HG02970 (cell line): ENCODE measurements at regions not wholly inside any gene's neighbourhood (a gene's known extent, or its start where the extent isn't known, plus 50 kb on each side); places are given as distances from the start of the nearest gene placed in this dataset.
"Not testable (repeated sequence)": the region's sequence is repeated elsewhere in the genome, so short reads cannot be mapped to it uniquely, and the experiment has no call there.

ENCODE experiments used
- ATAC-seq: cut with Tn5 transposase; IDR thresholded peaks from one replicate; pipeline ENCODE4 v1.9.1; 2021; ENCODE audit warnings: mild to moderate bottlenecking, moderate library complexity, moderate number of reproducible peaks; ENCODE audit not compliant: unreplicated experiment, low FRiP score

DNA sequence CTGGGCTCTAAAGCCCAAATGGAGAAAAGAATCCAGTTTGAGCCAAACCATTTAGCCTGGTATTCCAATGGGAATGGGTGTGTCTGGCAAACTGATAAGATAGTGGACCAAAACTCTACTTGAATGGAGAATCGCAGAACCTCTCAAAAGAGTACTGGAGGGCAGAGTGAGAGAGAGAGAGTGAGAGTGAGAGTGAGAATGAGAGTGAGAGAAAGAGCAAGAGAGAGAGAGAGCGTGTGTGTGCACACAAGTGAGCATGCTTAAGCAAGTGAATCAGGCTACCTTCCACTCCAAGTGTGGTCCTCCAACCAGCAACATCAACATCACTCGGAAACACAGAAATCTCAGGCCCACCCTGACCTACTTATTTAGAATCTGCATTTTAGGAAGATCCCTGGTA lies 58.8 kb downstream of the UQCRFS1 start:
- ATAC-seq = no peak

DNA sequence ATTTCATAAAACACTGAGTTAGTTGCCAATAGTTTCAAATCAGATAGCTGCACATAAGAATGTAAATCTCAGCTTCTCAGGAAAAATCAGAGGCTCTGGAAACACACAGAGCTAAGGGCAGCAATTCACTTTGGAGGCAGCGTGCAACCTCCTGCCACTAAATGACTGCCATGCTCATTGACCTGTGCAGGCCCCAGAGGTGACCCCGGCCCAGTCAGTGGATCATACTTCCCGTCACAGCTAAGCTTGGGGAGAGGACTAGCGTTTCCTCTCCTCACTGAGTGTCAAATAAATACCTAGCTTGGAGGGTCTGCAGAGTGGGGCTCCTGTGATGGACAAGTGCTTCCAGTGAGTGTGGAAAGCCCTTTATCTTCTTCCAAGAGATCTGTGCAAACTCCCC lies 67.2 kb downstream of the UQCRFS1 start:
- no peak for ATAC-seq

GRCh38 chr19:29143183-29143582 lies 69.8 kb downstream of the UQCRFS1 start:
- ATAC-seq = no peak

DNA sequence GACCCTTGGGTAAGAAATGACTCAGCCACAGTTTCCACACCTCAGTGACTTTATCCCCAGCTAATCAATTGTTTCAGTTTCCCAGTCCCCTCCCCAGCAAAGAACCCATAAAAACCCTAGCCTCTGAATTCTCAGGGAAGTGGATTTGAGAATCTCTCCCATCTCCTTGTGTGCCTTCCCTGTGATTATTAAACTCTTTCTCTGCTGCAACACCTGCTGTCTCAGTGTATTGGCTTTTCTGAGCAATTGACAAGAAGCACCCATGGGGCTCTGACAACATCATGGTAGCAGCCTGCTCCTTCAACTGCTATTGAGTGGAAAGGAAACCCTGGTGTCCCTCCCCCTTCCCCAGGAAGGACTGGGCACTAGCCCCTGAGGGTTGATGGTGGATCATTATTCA lies 73.7 kb downstream of the UQCRFS1 start:
- ATAC-seq = no peak

DNA sequence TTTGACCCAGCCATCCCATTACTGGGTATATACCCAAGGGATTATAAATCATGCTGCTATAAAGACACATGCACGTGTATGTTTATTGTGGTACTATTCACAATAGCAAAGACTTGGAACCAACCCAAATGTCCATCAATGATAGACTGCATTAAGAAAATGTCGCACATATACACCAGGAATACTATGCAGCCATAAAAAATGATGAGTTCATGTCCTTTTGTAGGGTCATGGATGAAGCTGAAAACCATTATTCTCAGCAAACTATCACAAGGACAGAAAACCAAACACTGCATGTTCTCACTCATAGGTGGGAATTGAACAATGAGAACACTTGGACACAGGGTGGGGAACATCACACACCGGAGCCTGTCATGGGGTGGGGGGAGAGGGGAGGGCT lies 74.7 kb downstream of the UQCRFS1 start:
- not testable (repeated sequence) for ATAC-seq

- ATAC-seq = no peak
These were observed 81.5 kb downstream of the UQCRFS1 start for GRCh38 chr19:29131456-29131855.

DNA sequence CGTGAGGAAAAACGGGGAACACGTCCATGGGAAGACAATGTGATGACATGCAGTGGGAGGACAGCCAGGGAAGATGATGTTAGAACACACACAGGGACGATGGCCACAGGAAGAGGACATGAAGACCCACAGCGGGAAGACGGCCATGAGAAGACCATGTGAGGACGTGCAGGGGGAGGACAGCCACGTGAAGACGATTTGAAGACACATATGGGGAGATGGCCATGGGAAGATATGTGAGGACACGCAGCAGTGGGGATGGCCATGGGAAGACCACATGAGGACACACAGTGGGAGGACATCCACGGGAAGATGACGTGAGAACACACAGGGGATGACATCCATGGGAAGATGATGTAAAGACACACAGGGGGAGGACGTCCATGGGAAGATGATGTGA lies 83.8 kb downstream of the UQCRFS1 start:
- no peak for ATAC-seq

DNA sequence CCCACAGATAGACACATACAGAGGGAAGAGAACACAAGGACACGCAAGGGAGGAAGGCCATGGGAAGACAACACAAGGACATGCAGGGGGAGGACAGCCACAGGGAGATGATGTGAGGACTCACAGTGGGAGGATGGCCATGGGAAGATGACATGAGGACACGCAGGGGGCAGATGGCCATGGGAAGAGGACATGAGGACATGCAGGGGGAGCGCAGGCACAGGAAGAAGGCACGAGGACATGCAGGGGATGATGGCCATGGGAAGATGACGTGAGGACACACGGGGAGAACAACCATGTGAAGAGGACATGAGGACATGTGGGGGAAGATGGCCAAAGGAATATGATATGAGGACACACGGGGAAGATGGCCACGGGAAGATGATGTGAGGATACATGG lies 84.7 kb downstream of the UQCRFS1 start:
- no peak for ATAC-seq

DNA sequence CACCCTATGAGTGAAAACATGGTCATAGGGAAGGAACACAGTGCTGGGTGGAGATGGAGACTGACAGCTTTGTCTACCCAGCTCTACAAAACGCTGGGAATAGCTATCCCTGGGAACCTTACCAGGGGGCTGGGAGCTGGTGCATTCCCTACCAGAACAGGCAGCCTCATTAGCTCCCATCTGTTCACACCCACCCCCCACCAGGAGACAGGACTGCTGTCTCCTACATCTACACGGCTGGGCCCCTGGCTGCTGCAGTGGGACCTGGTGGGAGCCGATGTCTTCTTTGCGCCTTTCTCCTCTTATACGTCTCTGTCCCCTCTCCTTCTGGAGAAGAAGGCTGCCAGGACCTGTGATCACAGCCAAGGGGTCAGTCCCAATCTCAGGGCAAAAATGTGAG lies 90.8 kb downstream of the UQCRFS1 start:
- ATAC-seq = no peak

GRCh38 chr19:29121684-29122083 lies 91.3 kb downstream of the UQCRFS1 start:
- no peak for ATAC-seq

- no peak for ATAC-seq
These were observed 92.5 kb downstream of the UQCRFS1 start for GRCh38 chr19:29120466-29120865.

GRCh38 chr19:29119590-29119989 lies 93.4 kb downstream of the UQCRFS1 start:
- ATAC-seq = no peak

- ATAC-seq = no peak
These were observed 94.6 kb downstream of the UQCRFS1 start for GRCh38 chr19:29118389-29118788.

GRCh38 chr19:29117926-29118325 lies 95.0 kb downstream of the UQCRFS1 start:
- ATAC-seq = no peak

GRCh38 chr19:29115181-29115580 lies 97.8 kb downstream of the UQCRFS1 start:
- no peak for ATAC-seq

DNA sequence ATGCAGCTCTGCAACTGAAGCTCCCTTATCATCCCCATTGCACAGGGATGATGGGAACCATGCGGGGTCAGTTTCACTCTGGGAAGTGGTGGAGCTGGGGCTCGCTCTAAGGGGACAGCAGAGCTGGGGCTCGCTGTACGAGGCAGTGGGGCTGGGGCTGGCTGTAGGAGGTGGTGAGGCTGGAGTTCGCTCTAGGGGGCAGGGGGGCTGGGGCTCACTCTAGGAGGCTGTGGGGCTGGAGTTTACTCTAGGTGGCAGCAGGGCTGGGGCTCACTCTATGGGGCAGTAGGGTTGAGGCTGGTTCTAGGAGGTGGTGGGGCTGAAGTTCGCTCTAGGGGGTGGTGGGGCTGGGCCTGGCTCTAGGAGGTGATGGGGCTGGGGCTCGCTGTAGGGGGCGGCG lies 99.1 kb downstream of the UQCRFS1 start:
- no peak for ATAC-seq

GRCh38 chr19:29111576-29111975 lies 101.4 kb downstream of the UQCRFS1 start:
- no peak for ATAC-seq

DNA sequence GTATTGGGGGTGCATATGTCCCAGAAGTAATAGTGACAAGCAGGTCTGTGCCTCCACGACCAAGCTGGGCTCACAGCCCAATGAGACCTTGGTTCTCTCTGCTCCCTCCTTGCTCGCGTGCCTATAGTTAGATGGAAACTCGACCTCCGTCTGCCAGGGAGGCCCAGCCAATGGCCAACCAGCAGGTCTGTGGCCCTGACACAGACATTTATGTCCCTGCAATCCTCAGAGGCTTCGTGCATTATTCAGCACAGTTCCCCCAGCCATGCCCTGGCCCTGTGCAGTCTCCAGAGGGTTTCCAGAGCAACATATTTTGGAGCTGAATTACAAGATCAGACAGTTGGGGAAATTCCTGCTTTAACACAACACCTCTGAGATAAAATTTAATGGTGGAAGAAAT lies 105.1 kb downstream of the UQCRFS1 start:
- no peak for ATAC-seq

DNA sequence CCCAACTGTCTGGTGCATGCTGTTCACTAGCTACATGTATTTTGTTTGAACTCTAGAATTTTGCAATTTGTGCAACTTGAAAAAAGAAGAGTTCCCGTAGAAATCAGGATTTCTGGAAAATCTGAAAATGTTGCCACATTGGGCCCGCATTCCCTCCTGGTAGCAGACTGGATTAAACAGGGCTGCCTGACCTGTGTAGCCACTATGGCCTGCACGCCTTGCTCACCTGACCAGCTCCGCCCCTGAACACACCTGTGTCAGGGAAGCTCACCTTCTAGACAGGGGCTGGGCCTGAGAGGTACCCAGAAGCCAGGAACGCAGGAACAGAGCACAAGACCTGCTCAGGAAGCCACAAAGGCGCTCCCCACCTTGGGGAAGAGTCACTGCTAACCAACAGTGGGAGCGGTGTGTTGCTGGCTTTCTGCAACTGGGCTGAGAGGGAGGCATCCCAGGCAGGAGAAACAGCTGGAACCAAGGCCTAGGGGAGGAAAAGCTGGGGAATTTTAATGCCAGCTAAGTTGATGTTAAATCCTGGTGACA lies 106.5 kb downstream of the UQCRFS1 start:
- ATAC-seq = no peak

DNA sequence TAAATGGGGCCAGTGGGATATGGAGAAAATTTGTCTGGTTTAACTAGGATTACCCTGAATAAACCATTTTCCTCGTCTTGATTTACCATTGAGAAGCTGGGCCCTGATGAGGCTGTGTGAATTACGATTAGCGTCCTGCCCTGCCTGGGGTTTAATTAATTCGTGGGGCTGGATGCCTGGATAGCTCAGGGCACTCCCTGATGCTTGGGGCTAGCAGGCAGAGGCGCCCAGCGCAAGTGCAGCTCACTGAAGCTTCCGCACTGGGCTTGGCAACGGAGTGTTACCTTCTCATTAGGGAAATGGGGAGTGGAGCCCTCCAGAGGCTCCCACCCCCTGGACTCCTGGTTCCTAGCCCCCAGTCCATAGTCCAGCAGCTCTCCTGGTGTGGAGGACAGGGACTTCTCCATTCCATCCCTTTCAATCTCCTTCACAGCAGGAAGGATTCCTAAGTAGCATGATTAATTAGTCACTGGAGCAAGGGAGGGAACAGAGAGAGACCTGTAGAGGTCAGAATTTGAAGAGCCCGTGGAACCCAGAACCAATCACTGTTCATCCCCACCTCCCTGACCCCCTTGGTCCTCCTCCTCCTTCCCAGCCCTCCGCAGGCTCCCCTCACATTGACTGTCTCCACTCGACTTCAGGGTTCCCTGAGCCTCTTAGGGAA lies 107.2 kb downstream of the UQCRFS1 start:
- ATAC-seq = no peak

GRCh38 chr19:29104605-29105241 lies 108.2 kb downstream of the UQCRFS1 start:
- no peak for ATAC-seq

GRCh38 chr19:29098863-29099481 lies 114.0 kb downstream of the UQCRFS1 start:
- no peak for ATAC-seq
